SU-DHL-6 (cell line): ENCODE measurements at regions not wholly inside any gene's neighbourhood (a gene's known extent, or its start where the extent isn't known, plus 50 kb on each side); places are given as distances from the start of the nearest gene placed in this dataset.

Source experiments
- CTCF ChIP-seq: fragments of 200-600 bp; sonication (generic); IDR thresholded peaks from one replicate; pipeline ENCODE4 v1.5.1; 2017; ENCODE audit warnings: antibody characterized with exemption, mild to moderate bottlenecking, low read length, moderate library complexity; ENCODE audit not compliant: insufficient read depth, poor library complexity, severe bottlenecking
- EZH2phosphoT487 ChIP-seq: fragments of 200-600 bp; sonication (generic), shearing (Covaris generic); conservative IDR thresholded peaks from 2 replicates; pipeline ENCODE4 v1.6.1; 2018; ENCODE audit warnings: mild to moderate bottlenecking, antibody characterized with exemption, low read length, moderate library complexity, mixed read lengths

- no peak for TF ChIP-seq CTCF
- no peak for TF ChIP-seq EZH2phosphoT487
Measured at GRCh38 chr13:26996965-26997752, 174.5 kb downstream of the USP12 start.
